AG10803 (cell line): ENCODE measurements at regions not wholly inside any gene's neighbourhood (a gene's known extent, or its start where the extent isn't known, plus 50 kb on each side); places are given as distances from the start of the nearest gene placed in this dataset.

Experiments
- DNase-seq: peaks from one replicate; pipeline ENCODE4 v3.0.0; 2010; ENCODE audit warnings: low read depth
- H3K4me3 ChIP-seq: 2 replicates; pipeline ENCODE4 v1.5.1; 2011; ENCODE audit warnings: mild to moderate bottlenecking, low read length, control low read depth
- TF ChIP-seq, protein P1 (sequence below): conservative IDR thresholded peaks from 2 replicates; pipeline ENCODE4 v1.5.1; 2011; ENCODE audit warnings: mild to moderate bottlenecking, low read length, control low read depth, inconsistent platforms

DNA sequence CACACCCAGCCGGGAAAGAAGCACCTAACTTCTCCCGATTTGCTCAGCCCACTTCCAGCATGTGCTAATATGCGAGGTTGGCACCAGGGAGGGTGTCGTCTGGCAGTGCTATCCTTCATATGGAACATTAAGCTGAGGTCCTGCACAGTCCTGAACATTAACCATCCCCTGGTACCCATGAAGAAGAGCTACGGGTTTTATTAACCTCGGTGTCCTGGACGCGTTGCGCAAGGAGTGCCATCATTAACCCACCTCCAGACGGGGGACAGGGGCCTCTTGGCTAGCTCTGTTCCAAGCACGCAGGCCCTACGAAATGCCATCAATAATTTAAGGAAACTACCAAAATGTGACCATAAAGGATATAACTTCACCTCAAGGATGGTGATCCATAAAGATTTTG is 193.5 kb downstream of the MAF start:
- TF ChIP-seq, protein P1, sequence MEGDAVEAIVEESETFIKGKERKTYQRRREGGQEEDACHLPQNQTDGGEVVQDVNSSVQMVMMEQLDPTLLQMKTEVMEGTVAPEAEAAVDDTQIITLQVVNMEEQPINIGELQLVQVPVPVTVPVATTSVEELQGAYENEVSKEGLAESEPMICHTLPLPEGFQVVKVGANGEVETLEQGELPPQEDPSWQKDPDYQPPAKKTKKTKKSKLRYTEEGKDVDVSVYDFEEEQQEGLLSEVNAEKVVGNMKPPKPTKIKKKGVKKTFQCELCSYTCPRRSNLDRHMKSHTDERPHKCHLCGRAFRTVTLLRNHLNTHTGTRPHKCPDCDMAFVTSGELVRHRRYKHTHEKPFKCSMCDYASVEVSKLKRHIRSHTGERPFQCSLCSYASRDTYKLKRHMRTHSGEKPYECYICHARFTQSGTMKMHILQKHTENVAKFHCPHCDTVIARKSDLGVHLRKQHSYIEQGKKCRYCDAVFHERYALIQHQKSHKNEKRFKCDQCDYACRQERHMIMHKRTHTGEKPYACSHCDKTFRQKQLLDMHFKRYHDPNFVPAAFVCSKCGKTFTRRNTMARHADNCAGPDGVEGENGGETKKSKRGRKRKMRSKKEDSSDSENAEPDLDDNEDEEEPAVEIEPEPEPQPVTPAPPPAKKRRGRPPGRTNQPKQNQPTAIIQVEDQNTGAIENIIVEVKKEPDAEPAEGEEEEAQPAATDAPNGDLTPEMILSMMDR: no peak
- DNase-seq: no peak
- no peak overlapping the region for H3K4me3 ChIP-seq

DNA sequence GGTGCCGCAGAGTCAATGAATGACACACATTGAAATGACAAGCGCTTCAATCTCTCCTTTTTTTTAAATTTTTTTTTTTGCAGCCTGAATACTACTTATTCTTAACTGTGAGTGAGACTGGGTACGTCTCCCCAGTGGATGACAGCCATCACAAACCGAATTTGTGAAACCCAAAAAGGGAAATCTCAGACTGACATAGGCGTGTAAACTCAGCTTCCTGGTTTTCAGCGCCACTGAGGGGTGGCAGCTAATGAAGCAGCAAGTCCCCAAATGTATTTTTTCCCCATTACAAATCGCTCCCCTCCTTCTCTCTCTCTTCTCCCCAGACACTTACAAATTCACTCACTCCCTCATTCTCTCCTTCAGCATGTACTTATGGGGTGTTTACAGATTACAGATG is 196.0 kb downstream of the MAF start:
- no peak for DNase-seq
- no peak overlapping the region for H3K4me3 ChIP-seq
- TF ChIP-seq, protein P1: no peak

DNA sequence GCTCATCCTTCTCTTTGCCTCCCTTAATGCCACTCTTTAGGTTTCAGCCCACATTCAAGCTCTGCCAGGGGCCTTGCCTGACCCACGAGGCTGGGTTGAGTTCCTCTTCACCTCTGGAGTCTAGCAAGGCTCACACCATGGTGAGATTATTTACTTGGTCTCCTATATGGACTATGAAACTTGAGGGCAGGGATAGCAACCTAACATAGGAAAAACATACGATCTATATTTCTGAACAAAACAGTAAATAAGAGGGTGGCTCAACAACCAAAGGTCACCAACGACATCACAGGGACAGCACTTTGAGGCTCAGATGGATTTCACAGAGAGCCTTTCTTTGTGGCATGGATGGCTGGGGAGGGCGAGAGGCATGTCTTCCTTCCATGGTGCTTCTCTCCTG is 197.0 kb downstream of the MAF start:
- DNase-seq: no peak
- H3K4me3 ChIP-seq: no peak overlapping the region
- TF ChIP-seq, protein P1: no peak

DNA sequence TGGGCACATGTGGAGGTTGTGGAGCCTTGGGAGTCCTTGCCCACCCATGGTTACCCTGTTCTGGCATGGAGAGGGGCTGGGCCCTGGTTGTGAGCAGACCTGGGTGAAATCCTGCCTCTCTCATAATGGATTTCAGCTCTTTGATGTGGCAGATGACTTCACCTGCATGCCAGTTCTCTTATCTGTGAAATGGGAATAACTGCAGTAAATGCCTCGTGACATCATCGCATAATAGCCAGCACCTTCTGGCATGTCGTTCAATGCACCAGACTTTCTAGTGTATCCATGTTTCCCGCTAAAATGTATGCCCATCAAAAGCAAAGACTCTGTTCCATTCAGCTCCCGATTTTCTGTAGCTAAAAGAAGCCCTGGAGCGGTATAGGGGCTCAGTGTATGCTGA is 197.6 kb downstream of the MAF start:
- no peak overlapping the region for H3K4me3 ChIP-seq
- TF ChIP-seq, protein P1: no peak
- no peak for DNase-seq

DNA sequence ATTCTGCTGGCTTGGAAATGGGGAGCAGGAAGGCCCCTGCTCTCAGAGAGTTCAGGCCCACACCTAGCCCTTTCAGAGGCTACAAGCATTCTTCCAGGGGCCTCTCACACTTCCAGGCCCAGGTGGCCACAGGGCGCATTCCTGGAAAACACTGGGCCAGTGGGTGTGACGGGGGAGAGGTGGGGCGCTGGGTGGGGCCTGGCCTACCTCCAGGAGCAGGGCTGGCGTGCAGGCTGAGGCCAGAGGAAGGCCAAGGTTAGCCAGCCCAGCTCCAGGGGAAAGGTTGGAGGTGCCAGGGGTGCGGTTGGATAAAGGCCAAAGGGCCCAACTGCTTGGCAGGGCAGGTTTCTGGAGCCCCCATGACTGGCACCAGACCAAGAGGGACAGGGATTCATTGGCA is 198.2 kb downstream of the MAF start:
- DNase-seq: no peak
- TF ChIP-seq, protein P1: no peak
- no peak overlapping the region for H3K4me3 ChIP-seq

DNA sequence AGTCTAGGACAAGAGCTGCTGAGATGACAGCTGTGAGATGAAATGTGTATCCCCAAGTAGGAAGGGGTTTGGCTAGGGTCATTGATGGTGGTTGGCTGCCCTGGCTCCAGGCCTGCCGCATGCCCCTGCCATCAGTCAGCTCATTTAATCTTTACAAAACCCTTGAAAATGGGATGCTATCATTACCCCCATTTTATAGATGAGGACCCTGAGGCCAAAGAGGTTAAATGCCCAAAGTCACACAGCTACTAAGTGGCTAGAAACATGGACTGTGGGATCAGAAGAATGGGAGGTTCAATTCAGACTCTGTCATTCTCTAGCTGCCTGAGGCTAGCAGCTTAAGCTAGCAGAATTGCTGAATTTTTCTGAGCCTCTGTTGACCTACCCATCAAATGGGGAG is 198.8 kb downstream of the MAF start:
- DNase-seq: no peak
- TF ChIP-seq, protein P1: no peak
- H3K4me3 ChIP-seq: no peak overlapping the region

DNA sequence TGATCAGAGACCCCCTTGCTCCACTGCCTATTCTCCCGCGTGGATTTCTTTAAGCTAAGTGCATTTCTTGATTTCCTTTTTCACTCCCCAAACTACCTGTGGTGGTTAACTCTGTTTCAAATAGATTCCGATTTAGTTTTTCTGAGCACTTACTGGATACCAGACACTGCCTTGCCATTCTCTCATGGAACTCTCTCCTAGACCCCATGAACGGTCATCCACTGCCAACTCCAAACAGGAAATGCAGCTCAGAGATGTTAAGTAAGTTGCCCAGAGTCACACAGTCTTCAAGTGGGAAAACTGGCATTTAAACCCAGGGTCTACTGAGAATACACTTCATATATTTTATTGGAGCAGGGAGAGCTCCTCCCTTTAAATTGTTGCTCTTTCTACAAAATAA is 199.4 kb downstream of the MAF start:
- no peak for DNase-seq
- TF ChIP-seq, protein P1: no peak
- H3K4me3 ChIP-seq: no peak overlapping the region
